GM18870 (cell line): ENCODE measurements at regions not wholly inside any gene's neighbourhood (a gene's known extent, or its start where the extent isn't known, plus 50 kb on each side); places are given as distances from the start of the nearest gene placed in this dataset.

Experiments
- ATAC-seq: cut with Tn5 transposase; IDR thresholded peaks from one replicate; pipeline ENCODE4 v1.9.1; 2021; ENCODE audit warnings: moderate library complexity; ENCODE audit not compliant: unreplicated experiment

GRCh38 chr3:31135546-31135945 is 241.1 kb upstream of the GADL1 start:
- ATAC-seq: no peak

- ATAC-seq: no peak
Measured at GRCh38 chr3:31137718-31138465, 243.4 kb upstream of the GADL1 start.

- ATAC-seq: no peak
Measured at GRCh38 chr3:31140470-31140869, 246.0 kb upstream of the GADL1 start.

- ATAC-seq: no peak
Measured at GRCh38 chr3:31142139-31142538, 247.7 kb upstream of the GADL1 start.

- ATAC-seq: no peak
Measured at GRCh38 chr3:31142543-31142942, 248.1 kb upstream of the GADL1 start.

GRCh38 chr3:31145062-31145461 is 250.6 kb upstream of the GADL1 start:
- ATAC-seq: no peak

- no peak for ATAC-seq
Measured at GRCh38 chr3:31147550-31147949, 253.1 kb upstream of the GADL1 start.

- no peak for ATAC-seq
Measured at GRCh38 chr3:31157047-31157694, 262.7 kb upstream of the GADL1 start.

DNA sequence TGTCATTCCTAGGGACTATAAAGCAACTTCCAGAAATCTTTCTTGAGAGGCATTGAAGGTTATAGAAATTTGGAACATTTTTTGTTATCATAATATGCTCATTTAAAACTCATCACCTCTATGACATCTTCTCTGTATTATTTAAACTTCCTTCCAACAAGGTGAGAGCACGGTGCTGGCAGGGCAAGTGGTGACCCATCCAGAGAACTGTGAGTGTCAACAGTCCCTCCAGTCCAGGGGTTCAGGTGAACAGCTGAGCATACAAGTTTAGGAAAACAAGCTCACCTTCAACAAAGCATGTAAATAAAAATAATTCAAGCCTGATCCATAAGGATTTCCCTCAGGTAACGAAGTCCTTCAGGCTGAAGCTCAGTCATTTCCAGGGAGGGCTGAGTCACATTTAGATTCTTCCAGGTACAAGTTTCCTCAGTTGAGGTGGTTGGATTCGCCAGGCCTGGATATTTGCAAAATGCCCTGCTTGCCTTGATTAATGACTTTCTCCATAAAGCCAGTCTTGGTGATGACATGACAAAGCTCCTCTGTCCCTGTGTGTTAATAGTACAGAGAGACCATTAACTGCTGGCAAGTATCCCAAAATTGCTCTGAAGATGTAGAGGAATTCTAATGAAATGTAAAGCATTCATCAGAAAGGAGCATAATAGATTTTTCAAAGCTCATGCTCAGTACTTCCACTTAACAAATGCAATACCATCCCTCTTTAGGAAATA is 263.6 kb upstream of the GADL1 start:
- no peak for ATAC-seq

DNA sequence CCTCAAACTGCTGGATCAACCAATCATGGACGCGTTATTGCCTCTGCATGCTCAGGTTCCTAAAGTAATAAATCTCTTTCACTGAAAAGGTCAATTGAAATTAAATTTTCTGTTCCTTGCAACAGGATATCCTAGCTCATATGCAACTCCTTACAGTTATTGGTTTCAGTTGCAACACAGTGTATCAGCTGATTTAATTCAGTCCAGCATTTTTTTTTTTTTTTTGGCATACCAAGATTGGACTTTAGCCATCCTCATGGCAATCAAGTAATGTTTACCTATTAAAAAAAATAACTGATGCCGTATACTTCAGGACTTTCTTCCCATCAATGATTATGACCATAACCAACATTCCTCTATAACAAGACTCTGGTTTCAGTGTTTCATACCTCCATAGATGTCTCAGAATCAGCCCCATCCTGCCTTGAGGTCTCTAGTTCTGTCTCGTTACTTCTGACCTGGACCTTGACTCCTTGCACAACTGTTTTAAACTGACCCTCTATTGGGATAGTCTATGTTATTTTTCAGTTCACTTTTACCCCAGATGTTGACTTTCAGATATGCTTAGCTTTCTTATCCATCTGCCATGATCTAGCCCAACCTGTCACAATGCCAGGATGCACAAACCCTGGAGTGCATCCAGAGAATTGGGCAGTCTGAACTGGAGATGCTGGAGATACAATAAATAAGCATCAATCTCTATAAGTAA is 265.0 kb upstream of the GADL1 start:
- no peak for ATAC-seq

GRCh38 chr3:31161889-31162288 is 267.4 kb upstream of the GADL1 start:
- no peak for ATAC-seq

GRCh38 chr3:31164381-31164780 is 269.9 kb upstream of the GADL1 start:
- no peak for ATAC-seq

DNA sequence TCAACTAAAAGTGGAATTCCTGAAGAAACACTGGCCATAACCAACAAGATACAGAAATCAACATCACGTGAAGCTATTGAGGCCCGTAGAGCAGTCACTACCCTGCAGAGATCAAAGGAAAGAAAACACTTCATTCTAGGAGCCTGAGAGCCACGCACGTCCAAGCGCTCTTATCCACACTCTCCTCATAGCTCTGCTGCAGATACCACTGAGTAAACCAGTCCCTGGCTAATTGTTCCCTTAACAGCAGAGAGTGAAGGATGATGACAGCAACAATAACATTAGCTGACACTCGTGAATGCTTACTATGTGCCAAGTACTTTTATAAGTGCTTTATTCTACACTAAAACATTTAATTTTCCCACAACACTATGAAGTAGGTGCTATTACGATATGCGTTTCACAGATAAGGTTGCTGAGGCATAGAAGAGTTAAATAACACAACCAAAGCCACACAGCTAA is 271.0 kb upstream of the GADL1 start:
- ATAC-seq: no peak

DNA sequence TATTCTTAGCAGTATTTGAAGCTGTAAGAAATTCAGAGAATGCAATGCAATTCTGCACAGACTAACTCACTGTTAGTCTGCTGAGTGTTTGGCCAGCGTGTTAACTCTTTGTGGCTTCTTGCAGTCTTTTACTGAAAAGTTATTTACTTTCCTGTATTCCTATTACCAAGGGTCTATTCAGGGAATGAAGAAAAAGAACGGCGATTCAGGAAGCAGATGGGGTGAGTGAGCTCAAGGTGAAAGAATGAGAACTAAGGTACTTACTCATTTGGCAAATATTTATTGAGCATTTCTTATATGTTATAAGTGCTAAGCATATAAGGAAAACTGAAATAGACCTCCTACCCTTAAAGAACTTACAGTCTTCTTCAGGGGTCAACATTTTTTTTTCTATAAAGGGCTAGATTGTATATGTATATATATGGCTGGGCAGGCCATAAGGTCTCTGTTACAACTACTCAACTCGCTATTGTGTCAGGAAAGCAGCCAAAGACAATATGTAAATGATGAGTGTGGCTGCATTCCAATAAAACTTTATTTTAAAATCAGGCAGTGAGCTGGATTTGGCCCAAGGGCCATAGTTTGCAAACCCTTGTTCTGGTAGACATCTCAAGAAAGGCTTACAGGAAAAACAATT is 271.9 kb upstream of the GADL1 start:
- no peak for ATAC-seq

GRCh38 chr3:31167666-31168065 is 273.2 kb upstream of the GADL1 start:
- ATAC-seq: no peak

DNA sequence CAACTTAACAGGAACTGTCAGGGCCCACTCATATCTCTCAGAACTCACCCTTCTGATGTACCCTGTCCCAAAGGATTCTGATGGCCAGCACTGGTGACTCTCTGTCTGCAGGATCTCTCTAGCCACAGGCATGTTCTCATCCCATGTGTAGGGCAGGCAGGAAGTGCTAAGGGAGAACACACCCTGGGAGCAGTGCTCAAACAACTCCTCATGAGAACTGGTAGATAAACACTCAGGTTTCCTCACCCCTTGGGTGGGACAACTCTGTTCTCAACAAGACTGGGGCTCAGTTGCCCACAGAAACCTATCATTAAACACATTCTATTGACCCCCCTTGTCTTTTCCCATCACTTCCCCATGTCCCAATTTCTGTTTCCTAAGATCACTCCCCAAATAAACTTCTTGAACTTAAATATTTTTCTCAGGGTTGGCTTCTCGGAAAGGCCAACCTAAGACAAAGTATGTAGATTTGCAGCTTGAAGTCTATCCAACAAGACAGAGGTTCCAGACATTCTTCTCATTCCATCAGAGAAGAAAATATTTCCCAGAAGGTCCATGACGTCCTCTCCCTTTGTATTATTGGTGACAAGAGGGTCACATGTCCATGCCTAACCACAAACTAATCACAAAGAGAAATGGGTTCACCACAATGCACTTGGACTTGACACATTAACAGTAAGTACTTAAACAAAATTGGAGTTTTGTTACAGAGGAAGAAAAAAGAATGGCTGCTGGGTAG is 276.6 kb upstream of the GADL1 start:
- no peak for ATAC-seq

GRCh38 chr3:31172336-31172735 is 277.9 kb upstream of the GADL1 start:
- no peak for ATAC-seq

GRCh38 chr3:31173118-31173718 is 278.8 kb upstream of the GADL1 start:
- ATAC-seq: no peak

DNA sequence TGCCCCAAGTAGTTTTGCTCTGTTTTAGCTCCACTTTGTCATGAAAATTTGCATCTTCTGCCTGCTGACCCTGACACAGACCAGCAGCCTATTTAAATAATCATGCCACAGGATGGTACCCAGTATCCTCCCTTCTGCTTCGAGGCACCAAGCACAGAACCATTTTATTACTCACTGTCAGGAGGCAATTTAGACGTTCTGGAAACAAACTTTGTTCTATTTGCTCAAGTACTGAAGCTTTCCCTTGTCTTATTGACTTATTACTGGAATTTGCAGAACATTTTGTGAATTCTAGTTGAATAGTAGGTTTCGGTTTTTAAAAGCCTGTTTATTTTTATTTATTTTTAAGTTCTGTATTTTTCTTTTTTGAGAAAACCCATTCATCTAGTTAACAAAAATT is 279.6 kb upstream of the GADL1 start:
- ATAC-seq: no peak

GRCh38 chr3:31176045-31176444 is 281.6 kb upstream of the GADL1 start:
- no peak for ATAC-seq
